H1 (cell line): ENCODE measurements at regions not wholly inside any gene's neighbourhood (a gene's known extent, or its start where the extent isn't known, plus 50 kb on each side); places are given as distances from the start of the nearest gene placed in this dataset.

Experiments used
- CTCF ChIA-PET: fragments of 300-600 bp; sonication (Branson Sonifier 250); formaldehyde crosslinking; loops from one replicate; lab custom pipeline; 2021; ENCODE audit not compliant: partially characterized antibody; lab: Charles Lee
- POLR2A ChIA-PET: fragments of 300-600 bp; sonication (Branson Sonifier 250); formaldehyde crosslinking; loops from one replicate; lab custom pipeline; 2021; ENCODE audit warnings: inconsistent platforms; ENCODE audit not compliant: partially characterized antibody; lab: Charles Lee
- DNase-seq, 2 experiments: peaks; one replicate each; pipeline versions ENCODE4 v3.0.0 to v3.0.0-alpha.2; 2010 to 2022; ENCODE audit warnings: low spot score in 2 of 2, low read depth in 1 of 2, mixed read lengths in 1 of 2
- FAIRE-seq: peaks from 2 replicates; lab custom pipeline; 2011; peaks lifted over from hg19 to GRCh38; lab: Jason Lieb, UNC
- H2AFZ ChIP-seq: 2 replicates; pipeline ENCODE4 v1.8.1; 2012; ENCODE audit warnings: low read length, inconsistent platforms
- H2AK5ac ChIP-seq: 2 replicates; pipeline ENCODE4 v1.6.1; 2013; ENCODE audit warnings: low read depth, low read length
- H2BK120ac ChIP-seq: replicated peaks from 2 replicates; pipeline ENCODE3; 2013; ENCODE audit warnings: low read depth, low read length, inconsistent platforms
- H2BK12ac ChIP-seq: 2 replicates; pipeline ENCODE4 v1.6.1; 2013; ENCODE audit warnings: low read depth, low read length
- H2BK15ac ChIP-seq: 2 replicates; pipeline ENCODE4 v1.6.1; 2013; ENCODE audit warnings: low read length
- H2BK20ac ChIP-seq: 2 replicates; pipeline ENCODE4 v1.6.1; 2013; ENCODE audit warnings: low read length
- H2BK5ac ChIP-seq: 2 replicates; pipeline ENCODE4 v1.6.1; 2013; ENCODE audit warnings: low read depth, low read length
- H3K14ac ChIP-seq: 2 replicates; pipeline ENCODE4 v1.6.1; 2013; ENCODE audit warnings: inconsistent platforms; ENCODE audit not compliant: insufficient read length
- H3K18ac ChIP-seq: 2 replicates; pipeline ENCODE4 v1.6.1; 2013; ENCODE audit warnings: low read length; ENCODE audit errors: extremely low read depth
- H3K23ac ChIP-seq: 2 replicates; pipeline ENCODE4 v1.6.1; 2013; ENCODE audit warnings: inconsistent platforms; ENCODE audit not compliant: insufficient read length
- H3K23me2 ChIP-seq: 2 replicates; pipeline ENCODE4 v1.6.1; 2013; ENCODE audit warnings: low read depth, low read length
- H3K27ac ChIP-seq: 2 replicates; pipeline ENCODE4 v1.6.1; 2011; ENCODE audit warnings: low read depth, low read length, inconsistent platforms
- H3K27me3 ChIP-seq, 4 experiments: replicated peaks in 1 of 4; 1 replicate in 1 of 4; 2 replicates in 3 of 4; pipeline versions ENCODE4 v1.6.1 to v1.8.1; 2011 to 2013; ENCODE audit warnings: low read length in 3 of 4, mild to moderate bottlenecking in 3 of 4, inconsistent platforms in 2 of 4, mixed read lengths in 2 of 4, moderate library complexity in 1 of 4; ENCODE audit not compliant: control insufficient read depth in 3 of 4, insufficient read depth in 3 of 4; ENCODE audit errors: extremely low read depth in 1 of 4
- H3K36me3 ChIP-seq, 4 experiments: 2 replicates each; pipeline versions ENCODE4 v1.6.1 to v1.8.1; 2011 to 2013; ENCODE audit warnings: mild to moderate bottlenecking in 4 of 4, low read length in 3 of 4, moderate library complexity in 2 of 4, control low read depth in 1 of 4, inconsistent platforms in 1 of 4; ENCODE audit not compliant: insufficient read depth in 4 of 4, control insufficient read depth in 2 of 4
- H3K4ac ChIP-seq: replicated peaks from 2 replicates; pipeline ENCODE3; 2013; ENCODE audit warnings: low read length, low read depth, mixed read lengths, inconsistent platforms; ENCODE audit not compliant: insufficient read length
- H3K4me1 ChIP-seq, 4 experiments: replicated peaks in 1 of 4; 1 replicate in 1 of 4; 2 replicates in 3 of 4; pipeline versions ENCODE4 v1.6.1 to v1.8.1; 2011 to 2013; ENCODE audit warnings: low read length in 3 of 4, inconsistent platforms in 2 of 4, mixed read lengths in 1 of 4; ENCODE audit not compliant: insufficient read depth in 4 of 4, control insufficient read depth in 3 of 4
- H3K4me2 ChIP-seq, 2 experiments: 2 replicates each; pipeline versions ENCODE4 v1.6.1 to v1.8.1; 2011 to 2013; ENCODE audit warnings: low read depth in 2 of 2, low read length in 2 of 2, control low read depth in 1 of 2, inconsistent platforms in 1 of 2, mild to moderate bottlenecking in 1 of 2; ENCODE audit not compliant: insufficient read depth in 1 of 2
- H3K4me3 ChIP-seq, 4 experiments: fragments of 200-600, 300-600 bp in 1 of 4; sonication (generic), shearing (Covaris generic), sonication (Bioruptor Twin) in 1 of 4; 2 replicates each; pipeline versions ENCODE4 v1.5.1 to v1.8.1; 2011 to 2016; ENCODE audit warnings: low read length in 4 of 4, low read depth in 3 of 4, control low read depth in 2 of 4, inconsistent platforms in 2 of 4, mild to moderate bottlenecking in 2 of 4, mixed read lengths in 1 of 4, moderate library complexity in 1 of 4; ENCODE audit not compliant: insufficient read depth in 2 of 4; ENCODE audit errors: extremely low read depth in 1 of 4
- H3K56ac ChIP-seq: replicated peaks from 2 replicates; pipeline ENCODE3; 2013; ENCODE audit warnings: low read depth, mild to moderate bottlenecking, mixed read lengths, low read length, inconsistent platforms; ENCODE audit not compliant: insufficient read length
- H3K79me1 ChIP-seq: 2 replicates; pipeline ENCODE4 v1.6.1; 2013; ENCODE audit warnings: low read depth, low read length, control low read depth
- H3K79me2 ChIP-seq, 2 experiments: 2 replicates each; pipeline versions ENCODE4 v1.6.1 to v1.8.1; 2012 to 2013; ENCODE audit warnings: low read length in 2 of 2, mild to moderate bottlenecking in 2 of 2, inconsistent platforms in 1 of 2; ENCODE audit not compliant: insufficient read depth in 2 of 2, control insufficient read depth in 1 of 2
- H3K9ac ChIP-seq, 4 experiments: replicated peaks in 1 of 4; 1 replicate in 1 of 4; 2 replicates in 3 of 4; pipeline versions ENCODE4 v1.6.1 to v1.8.1; 2011 to 2013; ENCODE audit warnings: low read depth in 3 of 4, low read length in 3 of 4, control low read depth in 2 of 4, mild to moderate bottlenecking in 2 of 4, moderate library complexity in 2 of 4, inconsistent platforms in 1 of 4; ENCODE audit errors: extremely low read depth in 1 of 4
- H3K9me3 ChIP-seq, 2 experiments: 2 replicates each; pipeline versions ENCODE4 v1.6.1 to v1.8.1; 2012 to 2013; ENCODE audit warnings: mild to moderate bottlenecking in 2 of 2, moderate library complexity in 2 of 2, control low read depth in 1 of 2, inconsistent platforms in 1 of 2, low read depth in 1 of 2, low read length in 1 of 2, mixed read lengths in 1 of 2; ENCODE audit not compliant: insufficient read depth in 2 of 2
- H4K20me1 ChIP-seq, 2 experiments: replicated peaks in 1 of 2; 2 replicates each; pipeline versions ENCODE3 to v1.8.1; 2011 to 2013; ENCODE audit warnings: inconsistent platforms in 2 of 2, low read length in 2 of 2, mild to moderate bottlenecking in 1 of 2; ENCODE audit not compliant: insufficient read depth in 2 of 2, control insufficient read depth in 1 of 2
- H4K5ac ChIP-seq: 2 replicates; pipeline ENCODE4 v1.6.1; 2013; ENCODE audit warnings: low read length, low read depth, mixed read lengths, inconsistent platforms; ENCODE audit not compliant: insufficient read length
- H4K8ac ChIP-seq: 2 replicates; pipeline ENCODE4 v1.8.0; 2013; ENCODE audit warnings: mild to moderate bottlenecking, moderate library complexity, low read length, inconsistent platforms; ENCODE audit not compliant: insufficient read depth; ENCODE audit errors: extremely low read depth
- H4K91ac ChIP-seq: replicated peaks from 2 replicates; pipeline ENCODE3; 2013; ENCODE audit warnings: low read length, mixed read lengths, inconsistent platforms; ENCODE audit not compliant: insufficient read length
- CBX5 ChIP-seq: fragments of 300-800, 300-1000 bp; sonication (generic); IDR thresholded peaks from 2 replicates; pipeline ENCODE4 v1.7.1; 2016; ENCODE audit warnings: antibody characterized with exemption, low read length, low read depth
- CHD1 ChIP-seq: IDR thresholded peaks from 2 replicates; pipeline ENCODE4 v1.6.1; 2012; ENCODE audit warnings: low read depth, low read length, improper control_type of control experiment
- CHD2 ChIP-seq: IDR thresholded peaks from 2 replicates; pipeline ENCODE4 v1.6.1; 2012; ENCODE audit warnings: low read length, improper control_type of control experiment
- CREB1 ChIP-seq: IDR thresholded peaks from 2 replicates; pipeline ENCODE4 v1.6.1; 2012; ENCODE audit warnings: inconsistent platforms
- EGR1 ChIP-seq: IDR thresholded peaks from 2 replicates; pipeline ENCODE4 v1.6.1; 2011; ENCODE audit warnings: low read depth, low read length, borderline replicate concordance
- GTF2F1 ChIP-seq: IDR thresholded peaks from 2 replicates; pipeline ENCODE4 v1.6.1; 2012; ENCODE audit warnings: low read depth, low read length, improper control_type of control experiment, borderline replicate concordance
- HDAC2 ChIP-seq, 2 experiments: fragments of 300-600 bp in 1 of 2; sonication (generic) in 1 of 2; IDR thresholded peaks; 2 replicates each; pipeline ENCODE4 v1.6.1; 2011 to 2012; ENCODE audit warnings: low read depth in 2 of 2, low read length in 2 of 2, mild to moderate bottlenecking in 2 of 2, moderate library complexity in 2 of 2, borderline replicate concordance in 1 of 2, inconsistent platforms in 1 of 2
- JUN ChIP-seq: IDR thresholded peaks from 2 replicates; pipeline ENCODE4 v1.6.1; 2011; ENCODE audit warnings: low read depth, mild to moderate bottlenecking, improper control_type of control experiment, low read length
- MAFK ChIP-seq: IDR thresholded peaks from 2 replicates; pipeline ENCODE4 v1.6.1; 2012; ENCODE audit warnings: low read depth, mild to moderate bottlenecking, improper control_type of control experiment, low read length
- RFX5 ChIP-seq: IDR thresholded peaks from 2 replicates; pipeline ENCODE4 v1.6.1; 2011; ENCODE audit warnings: low read depth, low read length, improper control_type of control experiment, borderline replicate concordance
- RNF2 ChIP-seq: fragments of 200-900, 300-1000 bp; sonication (generic); IDR thresholded peaks from 2 replicates; pipeline ENCODE4 v1.7.1; 2016; ENCODE audit warnings: borderline replicate concordance, low read depth, mild to moderate bottlenecking, antibody characterized with exemption, low read length; ENCODE audit not compliant: poor library complexity, severe bottlenecking; ENCODE audit errors: missing control alignments
- SP1 ChIP-seq: IDR thresholded peaks from 2 replicates; pipeline ENCODE4 v1.6.1; 2011; ENCODE audit warnings: low read depth, low read length
- SP2 ChIP-seq: IDR thresholded peaks from 2 replicates; pipeline ENCODE4 v1.6.1; 2012; ENCODE audit warnings: mild to moderate bottlenecking, low read length, inconsistent platforms
- WGBS, 2 experiments: shearing (Covaris generic) in 1 of 2; methylation state at CpG; one replicate each; pipeline versions ENCODE4 v1.1.6 to v1.1.7; 2013 to 2015; ENCODE audit warnings: low lambda C conversion rate in 2 of 2, mixed read lengths in 2 of 2, inconsistent platforms in 1 of 2, low coverage in 1 of 2, missing lambda C conversion rate in 1 of 2; ENCODE audit not compliant: insufficient replicate concordance in 2 of 2, insufficient coverage in 1 of 2, insufficient read length in 1 of 2; ENCODE audit errors: extremely low coverage in 1 of 2, missing lambda C conversion rate in 1 of 2; 5-methylcytosine and 5-hydroxymethylcytosine counted together

GRCh38 chr13:86937316-86937715 lies 733.9 kb upstream of the SLITRK5 start:
- Histone ChIP-seq H2BK15ac (no peak overlapping the region), H2BK12ac (no peak overlapping the region), H2AK5ac (no peak overlapping the region), H4K91ac (no peak overlapping the region), H3K4me3 (no peak overlapping the region), H2BK20ac (no peak overlapping the region), H4K8ac (no peak overlapping the region), H4K5ac (no peak overlapping the region), H3K9ac (no peak overlapping the region), H3K18ac (no peak overlapping the region), H3K4ac (no peak overlapping the region), H3K23ac (no peak overlapping the region), H2BK120ac (no peak overlapping the region), H3K14ac (no peak overlapping the region), H3K79me2 (no peaks in the 10 kb centered on the region), H2AFZ (no peak overlapping the region), H3K4me1 (peaks cover 0 to 5% (median 2%) of the 10 kb centered on the region in 4 experiments; a peak in 3 of 7 replicates), H2BK5ac (no peak overlapping the region), H3K9me3 (no peaks in the 10 kb centered on the region), H3K56ac (no peak overlapping the region), H3K23me2 (no peaks in the 10 kb centered on the region), H3K27me3 (no peaks in the 10 kb centered on the region), H3K27ac (no peak overlapping the region), H3K79me1 (no peaks in the 10 kb centered on the region), H3K36me3 (no peaks in the 10 kb centered on the region), H4K20me1 (no peaks in the 10 kb centered on the region), H3K4me2 (no peak overlapping the region)
- ChIA-PET POLR2A (no interaction called here), CTCF (no interaction called here)
- FAIRE-seq (no peak), DNase-seq (no peak)
- WGBS, 2 experiments, result 96% methylated on average over 2 of the region's 2 CpGs; no CpG with 5 or more reads in 1 of the 2 experiments
- TF ChIP-seq CHD2 (no peak), HDAC2 (IDR thresholded peaks at IDR 0.05; ENCODE audit: borderline replicate concordance in 1 of 2, low read depth in 2 of 2, low read length in 2 of 2) (no peak), EGR1 (no peak), RFX5 (no peak), JUN (no peak), GTF2F1 (no peak), CREB1 (no peak), MAFK (no peak), RNF2 (no peak), SP1 (no peak), CHD1 (no peak), SP2 (no peak), CBX5 (no peak)
